ENCODE measurements at regions not wholly inside any gene's neighbourhood (a gene's known extent, or its start where the extent isn't known, plus 50 kb on each side); places are given as distances from the start of the nearest gene placed in this dataset.

GRCh38 chr4:19992471-19993093 is 259.1 kb upstream of the SLIT2 start:
- no peak for DNase-seq (ENCODE audit: low read depth)

GRCh38 chr4:19987746-19988145 is 264.0 kb upstream of the SLIT2 start:
- DNase-seq (ENCODE audit: low read depth): no peak

- no peak for DNase-seq (ENCODE audit: low read depth)
Observed at GRCh38 chr4:19983072-19983471, 268.6 kb upstream of the SLIT2 start.

- DNase-seq (ENCODE audit: low read depth): no peak
Observed at GRCh38 chr4:19982556-19982955, 269.1 kb upstream of the SLIT2 start.

GRCh38 chr4:19971829-19972228 is 279.9 kb upstream of the SLIT2 start:
- no peak for DNase-seq (ENCODE audit: low read depth)

- DNase-seq (ENCODE audit: low read depth): no peak
Observed at GRCh38 chr4:19969492-19969891, 282.2 kb upstream of the SLIT2 start.

- no peak for DNase-seq (ENCODE audit: low read depth)
Observed at GRCh38 chr4:19961091-19961490, 290.6 kb upstream of the SLIT2 start.

- no peak for DNase-seq (ENCODE audit: low read depth)
Observed at GRCh38 chr4:19958848-19959247, 292.9 kb upstream of the SLIT2 start.

GRCh38 chr4:19947349-19947748 is 304.4 kb upstream of the SLIT2 start:
- no peak for DNase-seq (ENCODE audit: low read depth)

GRCh38 chr4:19945979-19946380 is 305.7 kb upstream of the SLIT2 start:
- DNase-seq (ENCODE audit: low read depth): no peak

- DNase-seq (ENCODE audit: low read depth): no peak
Observed at GRCh38 chr4:19945501-19945900, 306.2 kb upstream of the SLIT2 start.

GRCh38 chr4:19944806-19945205 is 306.9 kb upstream of the SLIT2 start:
- no peak for DNase-seq (ENCODE audit: low read depth)

- no peak for DNase-seq (ENCODE audit: low read depth)
Observed at GRCh38 chr4:19944251-19944650, 307.5 kb upstream of the SLIT2 start.

- DNase-seq (ENCODE audit: low read depth): no peak
Observed at GRCh38 chr4:19941434-19941833, 310.3 kb upstream of the SLIT2 start.

- no peak for DNase-seq (ENCODE audit: low read depth)
Observed at GRCh38 chr4:19940861-19941260, 310.8 kb upstream of the SLIT2 start.

GRCh38 chr4:19936476-19936875 is 315.2 kb upstream of the SLIT2 start:
- DNase-seq (ENCODE audit: low read depth): no peak

- DNase-seq (ENCODE audit: low read depth): no peak
Observed at GRCh38 chr4:19930742-19931141, 321.0 kb upstream of the SLIT2 start.

- no peak for DNase-seq (ENCODE audit: low read depth)
Observed at GRCh38 chr4:19927381-19927780, 324.3 kb upstream of the SLIT2 start.

GRCh38 chr4:19925516-19925915 is 326.2 kb upstream of the SLIT2 start:
- no peak for DNase-seq (ENCODE audit: low read depth)

GRCh38 chr4:19924761-19925160 is 326.9 kb upstream of the SLIT2 start:
- no peak for DNase-seq (ENCODE audit: low read depth)

- DNase-seq (ENCODE audit: low read depth): no peak
Observed at GRCh38 chr4:19915276-19915675, 336.4 kb upstream of the SLIT2 start.

- DNase-seq (ENCODE audit: low read depth): no peak
Observed at GRCh38 chr4:19913650-19914049, 338.1 kb upstream of the SLIT2 start.

- DNase-seq (ENCODE audit: low read depth): no peak
Observed at GRCh38 chr4:19910861-19911525, 340.7 kb upstream of the SLIT2 start.

GRCh38 chr4:19905024-19905423 is 346.7 kb upstream of the SLIT2 start:
- DNase-seq (ENCODE audit: low read depth): no peak

Data from stimulated activated CD8-positive, alpha-beta memory T cell treated with anti-CD3 and anti-CD28 coated beads, Interleukin-15, amount 100 ng/mL, for 1 hour (primary cell).